Mammary epithelial cell (primary cell): ENCODE measurements at regions not wholly inside any gene's neighbourhood (a gene's known extent, or its start where the extent isn't known, plus 50 kb on each side); places are given as distances from the start of the nearest gene placed in this dataset.

Source experiments
- EZH2 ChIP-seq: IDR thresholded peaks from 2 replicates; pipeline ENCODE4 v1.6.1; 2012; ENCODE audit warnings: low read length, inconsistent platforms, borderline replicate concordance
- TF ChIP-seq, protein P1 (sequence below), 2 donors: IDR thresholded peaks in 1 of 2; conservative IDR thresholded peaks in 1 of 2; 2 replicates each; pipeline ENCODE4 v1.5.1; 2011 to 2012; ENCODE audit warnings: inconsistent platforms in 2 of 2, low read length in 2 of 2, mild to moderate bottlenecking in 2 of 2, control low read depth in 1 of 2, low read depth in 1 of 2; ENCODE audit not compliant: insufficient read depth in 1 of 2; ENCODE audit errors: extremely low read depth in 1 of 2

GRCh38 chr5:101721543-101721942, 574.5 kb downstream of the SLCO4C1 start:
- TF ChIP-seq, protein P1, sequence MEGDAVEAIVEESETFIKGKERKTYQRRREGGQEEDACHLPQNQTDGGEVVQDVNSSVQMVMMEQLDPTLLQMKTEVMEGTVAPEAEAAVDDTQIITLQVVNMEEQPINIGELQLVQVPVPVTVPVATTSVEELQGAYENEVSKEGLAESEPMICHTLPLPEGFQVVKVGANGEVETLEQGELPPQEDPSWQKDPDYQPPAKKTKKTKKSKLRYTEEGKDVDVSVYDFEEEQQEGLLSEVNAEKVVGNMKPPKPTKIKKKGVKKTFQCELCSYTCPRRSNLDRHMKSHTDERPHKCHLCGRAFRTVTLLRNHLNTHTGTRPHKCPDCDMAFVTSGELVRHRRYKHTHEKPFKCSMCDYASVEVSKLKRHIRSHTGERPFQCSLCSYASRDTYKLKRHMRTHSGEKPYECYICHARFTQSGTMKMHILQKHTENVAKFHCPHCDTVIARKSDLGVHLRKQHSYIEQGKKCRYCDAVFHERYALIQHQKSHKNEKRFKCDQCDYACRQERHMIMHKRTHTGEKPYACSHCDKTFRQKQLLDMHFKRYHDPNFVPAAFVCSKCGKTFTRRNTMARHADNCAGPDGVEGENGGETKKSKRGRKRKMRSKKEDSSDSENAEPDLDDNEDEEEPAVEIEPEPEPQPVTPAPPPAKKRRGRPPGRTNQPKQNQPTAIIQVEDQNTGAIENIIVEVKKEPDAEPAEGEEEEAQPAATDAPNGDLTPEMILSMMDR (conservative IDR thresholded peaks at IDR 0.05 in 1 of 2, IDR thresholded peaks at IDR 0.05 in 1 of 2; ENCODE audit: extremely low read depth in 1 of 2, insufficient read depth in 1 of 2, low read depth in 1 of 2, low read length in 2 of 2), result no peak
- no peak for TF ChIP-seq EZH2
